MM.1S (cell line): ENCODE measurements at regions not wholly inside any gene's neighbourhood (a gene's known extent, or its start where the extent isn't known, plus 50 kb on each side); places are given as distances from the start of the nearest gene placed in this dataset.

Source experiments
- DNase-seq: peaks from one replicate; pipeline ENCODE4 v3.0.0-alpha.2; 2015
- H2AFZ ChIP-seq: fragments of 300-600 bp; sonication (generic); 2 replicates; pipeline ENCODE4 v1.6.0; 2016; ENCODE audit warnings: antibody characterized with exemption, low read length
- H3F3A ChIP-seq: fragments of 300-600 bp; sonication (generic); 2 replicates; pipeline ENCODE4 v1.6.1; 2016; ENCODE audit warnings: mild to moderate bottlenecking, antibody characterized with exemption, low read length, moderate library complexity, mixed read lengths; ENCODE audit not compliant: insufficient read depth
- H3K27ac ChIP-seq: fragments of 300-600 bp; sonication (generic); 2 replicates; pipeline ENCODE4 v1.5.1; 2016; ENCODE audit warnings: mild to moderate bottlenecking, low read length
- H3K27me3 ChIP-seq: fragments of 300-600 bp; sonication (generic); replicated peaks from 2 replicates; pipeline ENCODE4 v1.6.0; 2016; ENCODE audit warnings: low read length; ENCODE audit not compliant: insufficient read depth
- H3K36me3 ChIP-seq: fragments of 300-600 bp; sonication (generic); replicated peaks from 2 replicates; pipeline ENCODE4 v1.6.1; 2016; ENCODE audit warnings: mild to moderate bottlenecking, low read length, mixed read lengths; ENCODE audit not compliant: insufficient read depth
- H3K4me1 ChIP-seq: fragments of 300-600 bp; sonication (generic); 2 replicates; pipeline ENCODE4 v1.6.1; 2016; ENCODE audit warnings: low read length, mixed read lengths
- H3K4me2 ChIP-seq: fragments of 300-600 bp; sonication (generic); 2 replicates; pipeline ENCODE4 v1.6.0; 2016; ENCODE audit warnings: low read depth, low read length
- H3K4me3 ChIP-seq: fragments of 300-600 bp; sonication (generic); 2 replicates; pipeline ENCODE4 v1.5.1; 2016; ENCODE audit warnings: low read length, mixed read lengths
- H3K79me2 ChIP-seq: fragments of 300-600 bp; sonication (generic); 2 replicates; pipeline ENCODE4 v1.6.1; 2016; ENCODE audit warnings: mixed run types, low read length, mixed read lengths
- H3K9ac ChIP-seq: fragments of 300-600 bp; sonication (generic); 2 replicates; pipeline ENCODE4 v1.6.1; 2016; ENCODE audit warnings: low read length, mixed read lengths
- H3K9me2 ChIP-seq: fragments of 300-600 bp; sonication (generic); replicated peaks from 2 replicates; pipeline ENCODE4 v1.6.1; 2016; ENCODE audit warnings: mild to moderate bottlenecking, low read length, mixed read lengths; ENCODE audit not compliant: insufficient read depth
- H3K9me3 ChIP-seq: fragments of 300-600 bp; sonication (generic); replicated peaks from 2 replicates; pipeline ENCODE4 v1.6.1; 2016; ENCODE audit warnings: mild to moderate bottlenecking, low read length, mixed read lengths; ENCODE audit not compliant: insufficient read depth
- H4K20me1 ChIP-seq: fragments of 300-600 bp; sonication (generic); 2 replicates; pipeline ENCODE4 v1.6.1; 2016; ENCODE audit warnings: mild to moderate bottlenecking, low read length, moderate library complexity, mixed read lengths; ENCODE audit not compliant: insufficient read depth
- EZH2 ChIP-seq: fragments of 300-600 bp; sonication (generic); optimal IDR thresholded peaks from 2 replicates; pipeline ENCODE3; 2017; ENCODE audit warnings: low read depth, mild to moderate bottlenecking, antibody characterized with exemption, low read length, mixed read lengths
- EZH2phosphoT487 ChIP-seq: fragments of 300-600 bp; sonication (generic); IDR thresholded peaks from 2 replicates; pipeline ENCODE4 v1.6.1; 2018; ENCODE audit warnings: antibody characterized with exemption, low read length
- TF ChIP-seq, protein P1 (sequence below): fragments of 300-600 bp; sonication (generic); IDR thresholded peaks from 2 replicates; pipeline ENCODE4 v1.5.1; 2016; ENCODE audit warnings: antibody characterized with exemption, low read length, mixed read lengths

DNA sequence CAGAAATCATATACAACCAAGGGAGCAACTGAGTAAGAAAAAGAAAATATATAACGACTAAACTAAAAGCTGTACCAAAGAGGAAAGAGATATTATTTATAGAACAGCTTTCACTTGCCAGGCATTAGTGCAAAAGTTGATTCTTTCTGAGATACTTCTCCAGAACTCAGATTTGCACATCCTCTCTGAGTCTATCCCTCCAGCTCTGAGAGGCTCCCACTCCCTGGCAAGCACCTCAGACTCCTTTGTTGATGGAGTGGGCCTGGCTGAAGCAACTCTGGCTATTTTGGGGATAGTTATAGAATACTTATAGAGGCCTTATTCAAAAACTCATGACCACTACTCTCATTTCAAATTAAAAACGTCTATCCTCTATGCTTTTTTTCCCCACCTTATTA, 501.6 kb upstream of the TNP1 start:
- Histone ChIP-seq H2AFZ (no peak overlapping the region), H3K4me3 (no peak overlapping the region), H4K20me1 (no peaks in the 10 kb centered on the region), H3K9me2 (no peaks in the 10 kb centered on the region), H3F3A (no peaks in the 10 kb centered on the region), H3K79me2 (no peaks in the 10 kb centered on the region), H3K36me3 (no peaks in the 10 kb centered on the region), H3K4me1 (no peaks in the 10 kb centered on the region), H3K9me3 (no peaks in the 10 kb centered on the region), H3K27ac (no peak overlapping the region), H3K27me3 (no peaks in the 10 kb centered on the region), H3K4me2 (no peak overlapping the region), H3K9ac (no peak overlapping the region)
- TF ChIP-seq EZH2phosphoT487: no peak
- TF ChIP-seq EZH2: no peak
- TF ChIP-seq, protein P1, sequence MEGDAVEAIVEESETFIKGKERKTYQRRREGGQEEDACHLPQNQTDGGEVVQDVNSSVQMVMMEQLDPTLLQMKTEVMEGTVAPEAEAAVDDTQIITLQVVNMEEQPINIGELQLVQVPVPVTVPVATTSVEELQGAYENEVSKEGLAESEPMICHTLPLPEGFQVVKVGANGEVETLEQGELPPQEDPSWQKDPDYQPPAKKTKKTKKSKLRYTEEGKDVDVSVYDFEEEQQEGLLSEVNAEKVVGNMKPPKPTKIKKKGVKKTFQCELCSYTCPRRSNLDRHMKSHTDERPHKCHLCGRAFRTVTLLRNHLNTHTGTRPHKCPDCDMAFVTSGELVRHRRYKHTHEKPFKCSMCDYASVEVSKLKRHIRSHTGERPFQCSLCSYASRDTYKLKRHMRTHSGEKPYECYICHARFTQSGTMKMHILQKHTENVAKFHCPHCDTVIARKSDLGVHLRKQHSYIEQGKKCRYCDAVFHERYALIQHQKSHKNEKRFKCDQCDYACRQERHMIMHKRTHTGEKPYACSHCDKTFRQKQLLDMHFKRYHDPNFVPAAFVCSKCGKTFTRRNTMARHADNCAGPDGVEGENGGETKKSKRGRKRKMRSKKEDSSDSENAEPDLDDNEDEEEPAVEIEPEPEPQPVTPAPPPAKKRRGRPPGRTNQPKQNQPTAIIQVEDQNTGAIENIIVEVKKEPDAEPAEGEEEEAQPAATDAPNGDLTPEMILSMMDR: no peak
- no peak for DNase-seq

DNA sequence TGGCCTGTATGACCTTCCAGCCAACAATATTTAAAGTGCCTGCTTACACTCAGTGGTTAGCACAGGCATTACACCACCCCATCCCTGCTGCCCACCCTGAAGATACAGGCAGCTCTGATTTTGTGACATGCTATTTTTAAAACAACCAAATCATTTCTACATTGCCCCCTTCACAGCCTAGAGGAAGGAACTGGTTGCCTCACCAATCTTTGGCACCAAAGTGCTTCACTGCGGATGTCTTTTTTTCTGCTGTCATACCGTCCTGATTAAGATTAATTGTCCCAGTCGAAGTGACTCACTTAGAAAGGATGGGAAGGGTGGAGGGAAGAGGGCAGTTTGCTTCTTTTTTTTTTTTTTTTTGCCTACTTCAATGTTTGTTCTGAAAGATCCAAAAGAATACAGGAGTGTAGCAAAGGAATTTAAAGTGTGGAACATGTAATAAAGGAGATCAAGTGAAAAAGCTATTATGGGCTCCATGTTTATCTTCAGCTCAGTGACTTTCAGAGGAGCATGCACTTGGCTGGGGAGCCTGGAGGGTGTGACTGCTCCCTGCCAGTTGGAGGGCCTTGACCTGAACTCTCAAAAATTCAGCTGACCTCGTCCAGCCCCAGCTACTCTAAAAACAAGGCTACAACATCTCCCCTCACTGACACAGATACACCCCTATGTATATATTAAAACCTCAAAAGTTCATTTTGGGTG, 501.1 kb upstream of the TNP1 start:
- Histone ChIP-seq H3K4me2 (no peak overlapping the region), H4K20me1 (no peaks in the 10 kb centered on the region), H3K9me2 (no peaks in the 10 kb centered on the region), H3K4me3 (no peak overlapping the region), H3K9ac (no peak overlapping the region), H3F3A (no peaks in the 10 kb centered on the region), H3K27ac (no peak overlapping the region), H3K36me3 (no peaks in the 10 kb centered on the region), H2AFZ (no peak overlapping the region), H3K9me3 (no peaks in the 10 kb centered on the region), H3K4me1 (no peaks in the 10 kb centered on the region), H3K27me3 (no peaks in the 10 kb centered on the region), H3K79me2 (no peaks in the 10 kb centered on the region)
- no peak for DNase-seq
- TF ChIP-seq, protein P1: no peak
- no peak for TF ChIP-seq EZH2
- TF ChIP-seq EZH2phosphoT487: no peak

DNA sequence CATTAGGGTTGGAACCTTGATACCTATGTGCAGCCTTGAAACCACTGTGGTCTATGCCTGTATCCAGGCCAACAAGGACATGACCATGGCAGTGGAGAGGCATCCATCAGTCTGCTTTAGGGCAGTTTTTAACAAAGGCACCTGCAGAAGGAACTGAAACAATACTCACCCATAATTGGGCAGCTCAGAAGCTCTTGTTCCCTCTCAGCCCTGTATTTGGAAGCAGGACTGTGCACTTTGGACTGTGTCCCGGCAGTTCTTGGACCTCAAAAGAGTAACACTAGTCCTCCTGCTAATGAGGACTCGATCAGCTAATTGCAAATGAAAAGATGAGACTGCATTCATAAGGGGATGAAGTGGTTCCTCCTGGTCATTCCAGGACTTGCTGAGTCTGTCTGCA, 500.2 kb upstream of the TNP1 start:
- Histone ChIP-seq H3K4me1 (no peaks in the 10 kb centered on the region), H3K9ac (no peak overlapping the region), H3K9me3 (no peaks in the 10 kb centered on the region), H3K4me3 (no peak overlapping the region), H3K27ac (no peak overlapping the region), H2AFZ (no peak overlapping the region), H3K9me2 (no peaks in the 10 kb centered on the region), H3K4me2 (no peak overlapping the region), H4K20me1 (no peaks in the 10 kb centered on the region), H3K36me3 (no peaks in the 10 kb centered on the region), H3K27me3 (no peaks in the 10 kb centered on the region), H3K79me2 (no peaks in the 10 kb centered on the region), H3F3A (no peaks in the 10 kb centered on the region)
- TF ChIP-seq, protein P1: no peak
- TF ChIP-seq EZH2 (no peak), EZH2phosphoT487 (no peak)
- DNase-seq: no peak
